Myocyte (in vitro differentiated cells): ENCODE measurements at regions not wholly inside any gene's neighbourhood (a gene's known extent, or its start where the extent isn't known, plus 50 kb on each side); places are given as distances from the start of the nearest gene placed in this dataset.

Experiments
- DNase-seq: peaks from one replicate; pipeline ENCODE4 v3.0.0-alpha.2; 2012; ENCODE audit warnings: low read depth

- no peak for DNase-seq
These were observed 304.6 kb upstream of the ZFP64 start for GRCh38 chr20:52496191-52496590.

GRCh38 chr20:52494244-52494643 lies 302.7 kb upstream of the ZFP64 start:
- DNase-seq = peak; percentile 77

- DNase-seq = peak; percentile 81
These were observed 301.7 kb upstream of the ZFP64 start for GRCh38 chr20:52493171-52493721.

GRCh38 chr20:52490711-52491430 lies 299.3 kb upstream of the ZFP64 start:
- peak; percentile 70 for DNase-seq

GRCh38 chr20:52484438-52484837 lies 292.9 kb upstream of the ZFP64 start:
- DNase-seq = peak; percentile 61

- no peak for DNase-seq
These were observed 291.8 kb upstream of the ZFP64 start for GRCh38 chr20:52483382-52483781.

GRCh38 chr20:52482044-52482443 lies 290.5 kb upstream of the ZFP64 start:
- DNase-seq = no peak

GRCh38 chr20:52481443-52481842 lies 289.9 kb upstream of the ZFP64 start:
- DNase-seq = no peak

GRCh38 chr20:52476074-52476750 lies 284.6 kb upstream of the ZFP64 start:
- no peak for DNase-seq

GRCh38 chr20:52473186-52473585 lies 281.6 kb upstream of the ZFP64 start:
- no peak for DNase-seq

- DNase-seq = no peak
These were observed 279.0 kb upstream of the ZFP64 start for GRCh38 chr20:52470561-52470960.

- peak; percentile 20 for DNase-seq
These were observed 277.5 kb upstream of the ZFP64 start for GRCh38 chr20:52469128-52469527.

GRCh38 chr20:52465991-52466390 lies 274.4 kb upstream of the ZFP64 start:
- DNase-seq = no peak

GRCh38 chr20:52461582-52461981 lies 270.0 kb upstream of the ZFP64 start:
- no peak for DNase-seq

GRCh38 chr20:52459150-52459549 lies 267.6 kb upstream of the ZFP64 start:
- DNase-seq = no peak

GRCh38 chr20:52457826-52458225 lies 266.2 kb upstream of the ZFP64 start:
- no peak for DNase-seq

- peak; percentile 55 for DNase-seq
These were observed 263.1 kb upstream of the ZFP64 start for GRCh38 chr20:52454660-52455059.

- no peak for DNase-seq
These were observed 257.1 kb upstream of the ZFP64 start for GRCh38 chr20:52448513-52449232.

GRCh38 chr20:52447225-52447551 lies 255.6 kb upstream of the ZFP64 start:
- DNase-seq = no peak

GRCh38 chr20:52446421-52447224 lies 255.0 kb upstream of the ZFP64 start:
- DNase-seq = no peak

GRCh38 chr20:52444455-52444854 lies 252.9 kb upstream of the ZFP64 start:
- no peak for DNase-seq
